Adrenal gland (tissue), 5 donors: ENCODE measurements at regions not wholly inside any gene's neighbourhood (a gene's known extent, or its start where the extent isn't known, plus 50 kb on each side); places are given as distances from the start of the nearest gene placed in this dataset.

Experiments used
- CTCF ChIP-seq, 6 experiments: fragments of 450-650 bp in 4 of 6; fragments of 200-600 bp in 2 of 6; sonication (generic) in 1 of 6; IDR thresholded peaks; 1 replicate in 5 of 6; 2 replicates in 1 of 6; pipeline versions ENCODE4 v1.5.1 to v1.8.0; 2016 to 2021; ENCODE audit warnings: antibody characterized with exemption in 6 of 6, mild to moderate bottlenecking in 2 of 6, moderate library complexity in 1 of 6
- POLR2A ChIP-seq, 2 donors: fragments of 450-650 bp; IDR thresholded peaks; one replicate each; pipeline ENCODE4 v1.6.1; 2017; ENCODE audit warnings: antibody characterized with exemption in 2 of 2, mild to moderate bottlenecking in 2 of 2, moderate library complexity in 1 of 2
- donor health status: DM: no; HTN: no; CAD: no.

- no peak for TF ChIP-seq CTCF (IDR thresholded peaks at IDR 0.05)
- TF ChIP-seq POLR2A (IDR thresholded peaks at IDR 0.05) = no peak
Measured at GRCh38 chr3:31403197-31403596, 129.5 kb upstream of the STT3B start.
